GM12891 (cell line): ENCODE measurements at regions not wholly inside any gene's neighbourhood (a gene's known extent, or its start where the extent isn't known, plus 50 kb on each side); places are given as distances from the start of the nearest gene placed in this dataset.

Experiments used
- POLR2A ChIP-seq: IDR thresholded peaks from 2 replicates; pipeline ENCODE4 v1.6.1; 2011; ENCODE audit warnings: low read depth, low read length, control low read depth
- POLR2AphosphoS5 ChIP-seq: IDR thresholded peaks from 2 replicates; pipeline ENCODE4 v1.6.1; 2011; ENCODE audit warnings: low read depth, low read length, control low read depth
- POU2F2 ChIP-seq: IDR thresholded peaks from 2 replicates; pipeline ENCODE4 v1.6.1; 2011; ENCODE audit warnings: low read depth, mild to moderate bottlenecking, control low read depth, low read length, moderate library complexity
- SPI1 ChIP-seq: IDR thresholded peaks from 2 replicates; pipeline ENCODE4 v1.6.1; 2011; ENCODE audit warnings: low read depth, low read length, control low read depth
- TAF1 ChIP-seq: IDR thresholded peaks from 2 replicates; pipeline ENCODE4 v1.6.1; 2011; ENCODE audit warnings: low read depth, low read length, control low read depth

- TF ChIP-seq POLR2AphosphoS5 (no peak), POU2F2 (no peak), TAF1 (no peak), POLR2A (no peak), SPI1 (no peak)
These were observed 248.5 kb downstream of the SOX9 start for GRCh38 chr17:72369366-72369765.
